Ishikawa (cell line): ENCODE measurements at regions not wholly inside any gene's neighbourhood (a gene's known extent, or its start where the extent isn't known, plus 50 kb on each side); places are given as distances from the start of the nearest gene placed in this dataset.

Experiments
- CEBPB ChIP-seq: IDR thresholded peaks from 2 replicates; pipeline ENCODE4 v1.6.1; 2012
- NFIC ChIP-seq: IDR thresholded peaks from 2 replicates; pipeline ENCODE4 v1.6.1; 2012
- REST ChIP-seq: IDR thresholded peaks from 2 replicates; pipeline ENCODE4 v1.6.1; 2012; ENCODE audit warnings: low read depth, mild to moderate bottlenecking

GRCh38 chr4:4651811-4652755 lies 110.2 kb upstream of the STX18 start:
- TF ChIP-seq CEBPB, result no peak
- no peak for TF ChIP-seq REST
- TF ChIP-seq NFIC, result no peak
